Cerebellar cortex (tissue), 1 donor: ENCODE measurements at regions not wholly inside any gene's neighbourhood (a gene's known extent, or its start where the extent isn't known, plus 50 kb on each side); places are given as distances from the start of the nearest gene placed in this dataset.
"Not testable (repeated sequence)": the region's sequence is repeated elsewhere in the genome, so short reads cannot be mapped to it uniquely, and the experiment has no call there.

ENCODE experiments used
- DNase-seq: peaks from one replicate; pipeline ENCODE4 v3.0.0-alpha.2; 2015; ENCODE audit warnings: low spot score

DNA sequence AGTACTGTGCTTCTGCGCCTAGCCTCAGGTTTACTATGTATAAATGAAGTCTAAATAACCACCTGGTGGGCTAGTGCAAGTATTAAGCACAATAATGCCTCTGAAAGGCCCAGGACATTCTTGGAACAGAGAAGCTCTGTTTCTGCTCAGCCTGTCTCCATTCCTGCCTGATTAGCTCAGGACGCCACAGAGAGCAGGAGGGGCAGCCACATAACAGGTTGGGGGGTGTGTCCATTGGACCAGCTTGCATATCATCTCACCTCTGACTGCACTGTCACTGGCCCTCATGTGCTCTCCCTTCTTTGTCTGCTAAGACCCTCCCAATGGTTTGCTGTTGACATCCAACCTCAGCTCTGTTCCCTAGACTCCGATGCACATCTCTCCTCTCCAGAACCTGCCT lies 52.8 kb upstream of the IKZF1 start:
- DNase-seq = no peak

DNA sequence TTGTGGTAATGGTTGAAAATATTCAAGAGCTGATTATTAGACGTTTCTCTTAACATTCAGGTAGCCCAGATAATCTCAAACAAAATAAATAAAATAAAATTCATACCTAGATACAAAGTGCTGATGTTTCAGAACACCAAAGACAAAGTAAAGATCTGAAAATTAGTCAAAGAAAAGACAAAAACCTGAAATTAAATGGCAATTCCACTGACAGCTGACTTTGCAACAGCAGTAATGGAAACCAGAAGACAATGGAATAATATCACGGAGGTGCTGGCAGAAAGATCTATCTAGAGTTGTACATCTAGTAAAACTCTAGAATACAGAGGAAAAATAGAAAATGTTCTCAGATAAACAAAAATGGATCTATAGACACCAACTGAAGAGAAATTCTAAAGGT lies 58.0 kb upstream of the IKZF1 start:
- no peak for DNase-seq

DNA sequence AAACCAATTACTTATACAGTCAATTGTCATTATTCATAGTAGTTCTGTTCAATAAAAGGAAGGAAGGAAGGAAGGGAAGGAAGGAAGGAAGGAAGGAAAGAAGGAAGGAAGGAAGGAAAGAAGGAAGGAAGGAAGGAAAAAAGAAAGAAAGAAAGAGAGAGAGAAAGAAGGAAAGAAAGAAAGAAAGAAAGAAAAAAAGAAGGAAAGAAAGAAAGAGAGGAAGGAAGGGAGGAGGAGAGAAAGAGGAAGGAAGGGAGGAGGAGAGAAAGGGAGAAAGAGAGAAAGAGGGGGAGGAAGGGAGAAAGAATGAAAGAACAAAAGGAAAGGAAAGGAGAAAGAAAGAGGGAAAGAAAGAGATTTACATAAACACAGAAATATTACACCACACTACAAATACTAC lies 62.4 kb upstream of the IKZF1 start:
- not testable (repeated sequence) for DNase-seq

DNA sequence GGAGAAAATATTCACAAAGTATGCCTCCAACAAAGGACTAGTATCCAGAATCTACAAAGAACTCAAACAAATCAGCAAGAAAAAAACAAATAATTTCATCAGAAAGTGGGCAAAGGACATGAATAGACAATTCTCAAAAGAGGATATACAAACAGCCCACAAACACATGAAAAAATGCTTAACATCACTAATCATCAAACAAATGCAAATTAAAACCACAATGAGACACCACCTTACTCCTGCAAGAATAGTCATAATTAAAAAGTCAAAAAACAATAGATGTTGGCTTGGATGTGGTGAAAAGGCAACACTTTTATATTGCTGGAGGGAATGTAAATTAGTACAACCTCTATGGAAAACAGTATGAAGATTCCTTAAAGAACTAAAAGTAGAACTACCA lies 63.8 kb upstream of the IKZF1 start:
- DNase-seq = not testable (repeated sequence)

DNA sequence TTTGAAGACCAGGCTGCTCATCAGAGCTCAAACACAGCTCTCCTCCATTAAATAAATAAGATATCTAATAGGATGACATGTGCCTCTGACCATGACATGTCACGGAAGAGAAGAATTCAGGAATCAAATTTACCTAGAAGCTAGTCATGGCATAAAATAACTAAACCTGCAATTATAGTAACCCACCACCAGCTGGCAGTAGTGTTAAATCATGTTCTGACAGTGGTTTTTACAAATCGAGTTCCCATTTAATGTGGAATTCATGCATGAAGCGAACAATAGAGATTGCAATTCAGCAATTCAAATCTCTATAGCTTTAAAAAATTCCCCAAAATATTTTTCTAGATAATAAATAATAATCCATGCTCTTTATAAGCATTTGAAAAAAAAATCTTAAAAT lies 74.6 kb upstream of the IKZF1 start:
- no peak for DNase-seq

DNA sequence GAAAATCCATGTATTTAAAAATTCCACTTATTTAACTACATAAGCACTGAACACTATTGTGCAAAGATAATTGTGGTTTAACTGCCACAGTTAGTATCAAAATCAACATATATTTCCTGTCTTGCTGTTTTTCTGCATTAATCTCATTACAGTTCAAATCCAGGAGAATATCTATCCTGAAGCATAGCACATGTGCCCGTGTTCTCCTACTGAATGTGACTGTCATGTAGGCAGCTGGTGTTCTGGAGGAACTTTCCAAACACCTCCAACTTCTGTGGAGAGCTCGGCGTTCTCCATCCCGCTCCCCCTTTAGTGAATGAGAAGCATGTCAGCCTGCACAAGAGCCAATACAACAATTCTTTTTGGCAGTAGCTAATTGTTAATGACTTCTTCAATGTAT lies 76.4 kb upstream of the IKZF1 start:
- DNase-seq = no peak

DNA sequence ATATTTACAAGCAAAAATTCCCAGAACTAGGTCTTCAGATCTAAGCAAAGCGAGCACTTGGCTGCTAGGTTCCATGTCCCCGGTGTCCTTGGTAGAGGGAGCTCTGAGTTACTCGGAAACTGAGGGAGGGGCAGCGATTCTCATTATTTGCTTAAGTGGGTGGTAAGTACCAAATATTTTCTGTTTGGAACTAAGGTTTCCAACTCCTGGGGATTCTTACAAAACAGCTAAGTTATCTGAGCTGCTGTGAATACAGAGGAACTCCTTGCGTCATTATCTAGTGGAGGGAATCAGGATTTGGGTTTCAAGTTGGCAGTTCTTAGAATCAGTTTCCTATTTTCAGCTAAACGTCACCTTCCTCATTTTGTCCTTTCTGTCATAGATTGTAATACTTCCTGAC lies 76.8 kb upstream of the IKZF1 start:
- no peak for DNase-seq

DNA sequence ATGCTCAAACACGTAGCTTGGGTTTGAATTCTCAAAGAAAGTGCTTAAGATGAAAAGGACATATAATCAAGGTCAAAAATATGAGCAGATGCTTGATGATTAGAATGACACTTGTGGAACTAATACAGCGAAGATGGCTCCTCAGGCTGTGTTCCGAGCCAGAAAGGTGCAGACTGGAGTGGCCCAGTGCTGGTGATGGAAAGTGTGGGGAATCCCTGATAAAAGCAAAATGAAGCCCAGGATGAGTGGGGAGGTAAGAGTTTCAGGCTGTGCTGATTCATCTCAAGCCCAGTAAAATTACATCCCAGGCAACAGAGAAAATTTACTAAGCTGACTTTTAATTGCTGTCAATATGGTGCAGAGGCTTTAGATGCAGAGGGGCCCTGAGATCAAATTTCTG lies 77.8 kb upstream of the IKZF1 start:
- no peak for DNase-seq

DNA sequence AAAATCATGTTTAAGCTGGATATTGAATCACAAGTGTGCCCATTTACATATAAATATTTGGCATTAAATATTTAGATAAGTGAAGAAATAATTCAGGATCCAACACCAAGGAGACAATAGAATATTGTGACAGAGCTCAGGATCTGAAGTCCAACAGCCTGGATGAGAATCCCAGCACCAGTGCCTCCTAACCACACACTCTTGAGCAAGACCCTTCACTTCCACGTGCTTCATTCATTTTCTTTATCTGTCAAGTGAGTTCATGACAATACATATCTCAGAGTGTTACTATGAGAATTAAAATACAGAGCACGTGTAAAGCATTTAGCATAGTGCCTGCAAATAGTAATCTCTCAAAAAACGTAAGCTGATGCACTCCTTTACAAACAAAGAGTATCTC lies 78.4 kb upstream of the IKZF1 start:
- DNase-seq = no peak

DNA sequence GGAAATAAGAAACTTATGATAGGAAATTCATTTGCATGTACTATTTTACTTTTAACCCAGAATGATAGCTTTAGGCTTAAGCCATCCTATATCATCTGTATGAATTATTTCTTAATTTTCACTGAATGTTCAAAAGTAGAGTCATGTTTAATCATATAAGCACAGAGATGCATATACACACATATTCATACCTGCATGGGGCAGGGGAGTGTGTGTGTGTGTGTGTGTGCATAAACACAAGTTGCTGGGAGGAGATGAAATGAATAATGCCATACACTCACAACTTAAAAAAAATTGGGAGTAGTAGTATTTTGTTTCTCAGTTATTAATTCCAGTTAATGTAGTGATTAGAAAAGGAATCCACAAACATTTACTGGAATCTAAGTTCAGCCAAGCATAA lies 83.1 kb upstream of the IKZF1 start:
- no peak for DNase-seq

DNA sequence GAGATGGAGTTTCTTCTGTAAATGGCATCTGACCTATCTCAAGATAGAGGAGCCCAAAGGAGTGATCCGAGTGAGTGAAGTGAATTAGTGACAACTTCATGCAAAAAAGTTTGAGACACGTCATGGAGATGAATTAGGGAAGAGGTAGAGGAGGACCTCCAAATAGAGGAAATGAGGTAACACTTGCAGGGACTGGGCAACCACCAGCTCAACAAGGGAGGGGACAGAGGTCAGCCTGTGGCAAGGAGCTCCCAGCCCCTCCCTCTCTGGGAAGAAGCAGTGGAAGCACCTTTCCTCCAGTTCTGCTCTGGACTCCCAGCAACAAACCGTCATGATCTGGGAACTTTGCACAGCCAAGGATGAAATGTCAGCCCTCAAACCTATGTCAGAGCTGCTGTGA lies 83.5 kb upstream of the IKZF1 start:
- DNase-seq = no peak

DNA sequence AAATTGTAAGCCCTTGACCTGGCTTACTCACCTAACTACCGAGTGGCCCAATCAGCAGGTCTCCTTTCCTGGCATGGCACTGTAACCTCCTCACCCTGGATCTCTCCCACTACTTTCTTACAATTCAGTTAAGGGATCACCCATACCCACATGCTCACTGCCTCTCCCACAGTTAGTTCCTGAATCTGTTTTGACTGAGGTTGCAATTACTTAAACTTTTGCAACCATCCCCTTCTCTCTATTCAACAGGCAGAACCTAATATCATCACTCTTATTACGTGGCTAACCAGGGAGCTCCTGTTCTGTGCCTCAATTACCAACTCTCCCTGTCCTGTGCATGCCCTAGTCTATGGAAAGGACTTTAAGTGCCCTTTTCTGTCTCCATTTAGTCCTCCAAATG lies 84.2 kb upstream of the IKZF1 start:
- DNase-seq = no peak

DNA sequence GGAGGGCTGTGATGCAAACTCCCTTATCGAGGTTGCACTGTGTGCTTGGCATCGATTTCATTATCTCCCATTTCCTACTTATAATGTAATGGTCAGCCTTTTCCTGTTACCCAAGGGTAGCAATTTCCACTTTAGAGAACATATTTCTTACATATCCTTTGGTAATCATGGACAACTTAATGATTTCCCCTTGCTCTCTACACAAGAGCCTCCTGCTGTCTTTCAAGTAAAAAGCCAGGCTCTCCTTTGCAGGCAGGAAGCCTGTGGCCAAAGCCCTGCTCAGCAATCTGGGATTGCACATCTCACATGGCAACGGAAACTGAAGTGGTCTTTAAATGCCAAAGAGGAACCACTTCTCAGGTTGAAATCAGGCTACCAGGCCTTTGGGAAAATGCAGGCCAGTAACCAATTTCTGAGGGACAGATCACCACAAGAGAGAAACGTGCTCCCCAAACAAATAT lies 86.7 kb upstream of the IKZF1 start:
- DNase-seq = no peak

DNA sequence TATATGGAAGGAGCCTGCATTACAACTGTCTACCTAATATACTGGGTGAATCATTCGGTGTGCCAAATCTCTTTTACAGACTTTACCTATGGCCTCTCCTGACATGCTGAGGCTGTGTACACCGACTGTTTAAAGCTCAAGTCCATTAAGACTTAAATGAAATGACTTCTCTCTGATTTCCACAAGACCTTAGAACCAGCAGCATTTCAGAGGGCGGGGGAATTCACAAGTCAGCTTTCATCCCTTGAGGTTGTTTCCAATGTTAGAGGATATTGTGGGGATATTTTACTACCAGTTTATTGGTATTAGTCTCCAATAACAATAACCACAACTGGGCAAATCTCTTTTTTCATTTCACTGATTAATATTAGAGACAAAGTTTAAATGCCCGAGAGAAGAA lies 87.1 kb upstream of the IKZF1 start:
- no peak for DNase-seq

DNA sequence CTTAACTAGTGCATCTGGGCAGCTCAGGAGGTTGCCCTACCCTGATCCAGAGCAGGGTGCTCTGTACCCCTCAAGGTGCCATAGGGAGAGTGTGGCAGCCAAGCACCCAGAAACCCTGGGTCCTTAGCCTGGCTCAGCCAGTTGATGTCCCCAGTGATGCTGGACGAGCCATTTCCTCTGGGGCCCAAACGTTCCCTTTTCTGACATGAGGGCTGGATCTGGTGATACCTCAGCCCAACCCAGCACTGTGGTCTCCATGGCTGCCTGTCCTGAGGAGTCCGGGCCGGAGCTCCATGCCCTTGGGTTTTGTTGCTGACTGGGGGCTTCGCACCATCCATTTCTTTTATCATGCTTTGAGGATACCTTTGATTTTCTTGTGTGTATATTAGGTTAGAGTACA lies 87.9 kb upstream of the IKZF1 start:
- no peak for DNase-seq

DNA sequence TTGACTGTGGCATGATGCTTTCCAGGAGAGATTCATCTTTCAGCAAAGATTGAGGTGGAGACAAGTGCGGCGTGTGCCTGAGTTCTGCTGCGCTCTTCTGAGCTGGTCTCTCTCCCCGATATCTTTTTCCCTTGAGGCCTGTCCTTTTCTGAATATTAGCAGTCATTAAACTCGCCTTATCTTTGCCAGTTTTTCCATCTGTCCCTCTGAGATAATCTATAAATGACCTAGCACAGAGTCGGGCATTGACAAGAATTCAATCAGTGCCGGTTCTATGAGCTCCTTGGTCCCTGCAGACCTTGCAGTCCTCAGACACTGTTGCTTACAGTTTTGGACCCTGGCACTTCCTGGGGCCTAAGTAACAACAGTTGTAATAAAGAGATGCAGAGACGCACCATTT lies 89.7 kb upstream of the IKZF1 start:
- DNase-seq = no peak

DNA sequence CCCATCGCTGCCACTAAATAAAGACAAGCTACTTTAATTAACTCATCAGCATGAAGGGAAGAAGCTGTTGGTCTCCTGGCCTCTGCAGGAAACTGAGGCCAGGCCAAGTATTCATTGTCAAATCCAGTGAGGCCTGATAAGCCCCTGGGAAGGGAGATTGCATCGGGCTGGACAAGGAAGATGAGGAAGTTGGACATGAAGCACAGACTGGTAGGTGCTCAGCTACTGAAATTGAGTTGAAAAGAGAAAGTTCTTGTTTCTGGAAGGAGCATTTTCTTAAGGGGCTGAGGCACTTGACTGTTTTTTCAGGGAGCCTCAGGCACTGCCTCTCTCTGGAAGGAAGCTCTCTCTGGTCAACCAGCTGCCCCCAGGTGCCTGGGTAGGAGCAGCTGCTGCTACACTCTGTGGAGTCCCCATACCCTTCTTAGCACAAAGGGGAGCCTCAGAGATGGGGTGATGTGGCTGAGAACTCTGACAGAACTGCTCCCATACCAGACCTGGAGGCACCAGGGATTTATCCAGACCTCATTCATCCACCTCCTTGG lies 90.3 kb upstream of the IKZF1 start:
- no peak for DNase-seq

DNA sequence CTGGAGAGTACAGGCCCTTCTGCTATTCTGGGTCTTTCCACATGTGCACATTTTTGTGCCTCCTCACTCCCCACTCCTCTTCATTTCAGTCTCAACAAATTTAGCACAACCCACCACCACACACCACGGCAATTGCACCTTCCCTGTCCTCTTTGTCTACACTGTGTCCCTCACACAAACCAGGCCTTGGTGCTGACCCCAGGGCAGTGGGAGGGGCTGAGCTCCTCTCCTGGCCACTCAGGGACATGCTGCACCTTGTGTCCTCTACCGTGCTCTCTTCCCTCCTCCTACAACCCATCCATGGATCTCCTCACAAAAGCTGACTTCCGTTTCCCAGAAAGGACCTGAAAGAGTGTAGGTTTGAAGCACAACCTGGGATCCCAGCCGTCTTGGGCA lies 90.9 kb upstream of the IKZF1 start:
- no peak for DNase-seq

DNA sequence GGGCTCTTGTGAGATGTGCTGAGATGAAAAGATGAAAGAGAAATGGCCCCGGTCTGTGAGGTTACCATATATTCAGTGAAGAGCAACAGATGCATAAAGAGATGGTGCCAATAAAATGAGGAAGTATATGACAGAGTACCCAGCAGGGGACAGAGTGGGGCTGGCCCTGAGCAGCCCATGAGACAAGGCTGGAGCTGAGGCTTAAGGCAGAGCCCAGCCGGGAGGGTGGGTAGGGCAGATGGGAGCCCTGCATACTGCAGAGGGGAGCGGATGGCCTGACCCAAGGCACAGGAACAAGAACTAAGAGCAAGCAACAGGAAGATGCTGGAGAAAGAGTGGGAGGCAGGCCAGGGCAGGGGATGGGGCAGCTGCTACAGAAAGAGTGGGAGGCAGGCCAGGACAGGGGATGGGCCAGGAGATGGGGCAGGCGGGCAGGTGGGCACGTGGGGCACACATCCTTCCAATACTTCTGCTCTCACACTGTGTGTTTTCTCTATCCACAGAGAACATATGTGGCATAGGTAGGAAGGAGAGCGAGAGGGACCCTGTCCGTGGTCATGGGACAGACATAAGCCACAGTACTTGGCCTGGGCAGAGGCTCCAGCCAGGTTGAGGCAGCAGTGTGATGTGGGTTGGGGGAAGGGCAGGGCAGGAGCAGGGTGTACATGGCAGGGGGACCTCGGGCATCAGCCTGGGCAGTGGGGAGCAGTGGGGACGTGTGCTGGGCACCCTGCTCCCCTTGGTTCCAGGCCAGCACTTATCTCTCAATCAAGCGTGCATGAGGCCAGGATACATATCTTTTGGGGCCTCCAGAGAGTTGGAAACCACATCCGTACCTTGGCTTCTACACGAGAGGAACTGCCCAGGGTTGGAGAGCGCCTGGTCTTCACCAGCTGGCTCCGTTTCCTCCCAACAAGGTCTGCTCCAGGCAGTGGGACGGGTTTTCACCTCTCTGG lies 91.6 kb upstream of the IKZF1 start:
- DNase-seq = no peak

DNA sequence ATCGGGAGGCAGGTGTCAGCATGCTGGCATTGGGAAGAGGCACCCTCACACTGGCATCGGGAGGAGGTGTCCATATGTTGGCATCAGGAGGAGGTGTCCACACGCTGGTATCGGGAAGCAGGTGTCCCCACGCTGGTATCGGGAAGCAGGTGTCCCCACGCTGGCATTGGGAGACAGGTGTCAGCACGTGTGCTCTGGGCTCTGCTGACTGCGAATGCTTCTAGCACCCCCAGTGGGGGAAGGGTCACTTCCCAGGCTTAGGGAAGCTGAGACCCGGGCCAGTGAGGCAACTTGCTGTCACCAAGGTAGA lies 92.5 kb upstream of the IKZF1 start:
- DNase-seq = no peak

DNA sequence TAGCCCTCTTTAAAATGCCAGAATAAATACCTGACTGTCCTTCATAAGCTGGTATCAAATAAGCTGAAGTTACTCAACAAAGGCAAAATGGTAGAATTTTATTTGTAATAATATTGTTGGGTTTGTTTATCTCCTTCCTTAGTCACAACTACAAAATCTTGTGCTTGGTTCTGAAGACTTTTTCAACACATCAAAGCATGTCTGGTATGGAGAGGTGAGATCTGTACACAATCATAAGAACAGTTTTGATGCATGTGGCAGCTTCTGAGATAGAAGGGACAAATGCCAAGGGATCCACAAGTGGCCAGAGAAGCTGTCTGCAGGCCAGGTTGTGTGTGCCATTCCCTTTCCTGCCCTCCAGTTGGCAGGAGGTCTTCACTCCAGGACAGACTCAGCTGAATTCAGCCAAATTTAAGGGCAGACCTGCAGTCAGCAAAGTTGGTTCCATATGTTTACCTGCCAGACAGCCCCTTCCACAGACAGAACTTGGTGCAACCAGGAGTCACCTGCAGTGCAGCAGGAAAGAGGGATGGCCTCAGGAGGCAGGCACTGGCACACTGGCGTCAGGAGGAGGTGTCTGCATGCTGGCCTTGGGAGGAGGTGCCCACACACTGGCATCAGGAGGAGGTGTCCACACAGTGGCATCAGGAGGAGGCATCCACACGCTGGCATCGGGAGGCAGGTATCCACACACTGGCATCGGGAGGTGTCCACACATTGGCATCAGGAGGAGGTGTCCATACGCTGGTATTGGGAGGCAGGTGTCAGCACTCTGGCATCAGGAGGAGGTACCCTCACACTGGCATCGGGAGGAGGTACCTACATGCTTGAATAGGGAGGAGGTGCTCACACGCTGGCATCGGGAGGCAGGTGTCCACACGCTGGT lies 93.1 kb upstream of the IKZF1 start:
- DNase-seq = peak; percentile 83

DNA sequence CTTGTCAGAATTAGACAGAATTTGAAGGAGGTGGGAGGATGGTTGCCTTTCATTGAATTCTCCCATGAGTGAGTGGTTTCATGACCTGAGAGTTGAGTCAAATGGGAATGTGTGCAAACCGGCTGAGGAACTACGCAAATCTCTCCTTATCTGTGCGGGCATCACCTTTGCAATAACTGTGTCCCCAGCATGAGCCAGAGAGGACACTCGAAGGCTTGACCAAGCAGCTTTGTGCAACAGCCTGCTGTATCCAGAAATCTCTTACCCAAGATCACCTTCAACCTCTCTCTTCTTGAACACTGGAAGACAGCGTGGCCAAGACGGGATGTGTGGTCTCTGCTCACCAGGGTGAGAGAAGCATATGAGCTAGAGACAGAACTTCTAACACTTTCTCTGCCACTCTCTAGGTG lies 93.8 kb upstream of the IKZF1 start:
- no peak for DNase-seq
